Neuronal stem cell (in vitro differentiated cells): ENCODE measurements at regions not wholly inside any gene's neighbourhood (a gene's known extent, or its start where the extent isn't known, plus 50 kb on each side); places are given as distances from the start of the nearest gene placed in this dataset.

Experiments
- DNase-seq: peaks from one replicate; pipeline ENCODE4 v3.0.0-alpha.2; 2013; ENCODE audit warnings: low spot score
- H2AFZ ChIP-seq: one replicate; pipeline ENCODE4 v1.6.1; 2013; ENCODE audit warnings: mild to moderate bottlenecking, low read length, inconsistent platforms
- H2AK5ac ChIP-seq: 2 replicates; pipeline ENCODE4 v1.6.1; 2013; ENCODE audit warnings: low read depth, mild to moderate bottlenecking, inconsistent platforms, low read length, moderate library complexity, mixed read lengths
- H2BK120ac ChIP-seq: 2 replicates; pipeline ENCODE4 v1.6.1; 2013; ENCODE audit warnings: low read depth, mild to moderate bottlenecking, inconsistent platforms, low read length, moderate library complexity, mixed read lengths
- H2BK12ac ChIP-seq: one replicate; pipeline ENCODE4 v1.6.1; 2013; ENCODE audit warnings: low read length, inconsistent platforms
- H2BK15ac ChIP-seq: 2 replicates; pipeline ENCODE4 v1.6.1; 2013; ENCODE audit warnings: mild to moderate bottlenecking, low read length, inconsistent platforms, mixed read lengths
- H2BK5ac ChIP-seq: one replicate; pipeline ENCODE4 v1.6.1; 2013; ENCODE audit warnings: inconsistent platforms, mild to moderate bottlenecking, low read length, moderate library complexity
- H3K14ac ChIP-seq: one replicate; pipeline ENCODE4 v1.6.1; 2013; ENCODE audit warnings: low read length, inconsistent platforms
- H3K18ac ChIP-seq: 2 replicates; pipeline ENCODE4 v1.6.1; 2013; ENCODE audit warnings: low read length, inconsistent platforms
- H3K23ac ChIP-seq: 2 replicates; pipeline ENCODE4 v1.6.1; 2013; ENCODE audit warnings: low read depth, mild to moderate bottlenecking, mixed read lengths, low read length, inconsistent platforms; ENCODE audit not compliant: poor library complexity
- H3K27ac ChIP-seq: replicated peaks from 3 replicates; pipeline ENCODE4 v1.5.1; 2013; ENCODE audit warnings: low read length, inconsistent platforms
- H3K27me3 ChIP-seq, 3 experiments: 2 replicates each; pipeline ENCODE4 v1.6.1; 2013; ENCODE audit warnings: low read length in 3 of 3, mild to moderate bottlenecking in 2 of 3, inconsistent platforms in 1 of 3, low read depth in 1 of 3, mixed read lengths in 1 of 3, moderate library complexity in 1 of 3; ENCODE audit not compliant: control insufficient read depth in 3 of 3, insufficient read depth in 3 of 3
- H3K36me3 ChIP-seq, 2 donors: replicated peaks in 1 of 2; 2 replicates each; pipeline ENCODE4 v1.6.1; 2013; ENCODE audit warnings: low read length in 2 of 2; ENCODE audit not compliant: control insufficient read depth in 2 of 2, insufficient read depth in 2 of 2
- H3K4ac ChIP-seq: 2 replicates; pipeline ENCODE4 v1.6.1; 2013; ENCODE audit warnings: inconsistent platforms, mild to moderate bottlenecking, low read length, moderate library complexity
- H3K4me1 ChIP-seq, 2 donors: 1 replicate in 1 of 2; 2 replicates in 1 of 2; pipeline ENCODE4 v1.6.1; 2013; ENCODE audit warnings: low read length in 2 of 2, low read depth in 1 of 2; ENCODE audit not compliant: control insufficient read depth in 2 of 2, insufficient read depth in 1 of 2
- H3K4me2 ChIP-seq: one replicate; pipeline ENCODE4 v1.6.1; 2013; ENCODE audit warnings: mild to moderate bottlenecking, low read length, inconsistent platforms; ENCODE audit not compliant: insufficient read depth, poor library complexity, severe bottlenecking
- H3K4me3 ChIP-seq, 2 donors: 2 replicates each; pipeline ENCODE4 v1.5.1; 2013; ENCODE audit warnings: low read length in 2 of 2, mild to moderate bottlenecking in 2 of 2, inconsistent platforms in 1 of 2, moderate library complexity in 1 of 2
- H3K79me1 ChIP-seq: one replicate; pipeline ENCODE4 v1.6.1; 2013; ENCODE audit warnings: low read depth, mild to moderate bottlenecking, inconsistent platforms, low read length, moderate library complexity
- H3K9ac ChIP-seq: one replicate; pipeline ENCODE4 v1.6.1; 2013; ENCODE audit warnings: mild to moderate bottlenecking, low read depth, low read length, inconsistent platforms; ENCODE audit not compliant: poor library complexity
- H3K9me3 ChIP-seq, 2 donors: replicated peaks in 1 of 2; 2 replicates each; pipeline versions ENCODE3 to v1.6.1; 2013; ENCODE audit warnings: low read length in 2 of 2, mild to moderate bottlenecking in 2 of 2, inconsistent platforms in 1 of 2, low read depth in 1 of 2, mixed read lengths in 1 of 2, moderate library complexity in 1 of 2; ENCODE audit not compliant: control insufficient read depth in 2 of 2, insufficient read depth in 1 of 2
- H4K8ac ChIP-seq: one replicate; pipeline ENCODE4 v1.6.1; 2013; ENCODE audit warnings: low read depth, mild to moderate bottlenecking, inconsistent platforms, low read length, moderate library complexity
- H4K91ac ChIP-seq: one replicate; pipeline ENCODE4 v1.6.1; 2013; ENCODE audit warnings: low read length, low read depth, mild to moderate bottlenecking, inconsistent platforms; ENCODE audit not compliant: poor library complexity
- WGBS, 2 donors: extraction: QIAGEN DNeasy Blood & Tissue Kit; methylation state at CpG; one replicate each; pipeline ENCODE4 v1.1.7; 2013; ENCODE audit warnings: missing lambda C conversion rate in 2 of 2, mixed read lengths in 1 of 2; ENCODE audit not compliant: insufficient read length in 2 of 2, insufficient replicate concordance in 1 of 2; ENCODE audit errors: extremely low coverage in 2 of 2; 5-methylcytosine and 5-hydroxymethylcytosine counted together

DNA sequence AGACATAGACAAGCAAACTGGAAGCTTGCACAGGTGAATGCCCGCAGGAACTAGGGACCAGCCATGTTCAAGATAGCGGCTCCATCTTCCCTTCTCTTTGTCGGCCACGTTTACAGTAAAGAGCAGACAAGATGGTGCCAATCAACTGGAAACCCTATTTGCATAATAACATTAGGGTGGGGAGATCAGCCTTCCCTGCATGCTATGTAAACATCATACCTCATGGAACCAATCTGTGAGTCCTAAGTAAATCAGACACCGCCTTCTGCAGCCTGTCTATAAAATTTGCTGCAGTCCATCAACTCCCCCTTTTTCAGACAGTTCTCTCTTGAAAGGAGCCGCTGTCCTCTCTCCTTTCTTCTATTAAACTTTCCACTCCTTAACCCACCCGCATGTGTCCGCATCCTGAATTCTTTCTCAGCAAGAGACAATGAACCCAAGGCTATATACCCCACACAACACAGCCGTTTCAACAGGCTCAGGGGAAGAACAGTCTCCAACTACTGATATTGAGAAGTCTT lies 384.4 kb downstream of the EIPR1 start:
- Histone ChIP-seq H4K91ac (no peak overlapping the region), H3K27me3 (no peaks in the 10 kb centered on the region), H3K9ac (no peak overlapping the region), H4K8ac (no peak overlapping the region), H3K14ac (no peak overlapping the region), H3K9me3 (no peaks in the 10 kb centered on the region), H3K27ac (no peak overlapping the region), H2BK5ac (no peak overlapping the region), H3K36me3 (no peaks in the 10 kb centered on the region), H2BK120ac (no peak overlapping the region), H3K79me1 (no peaks in the 10 kb centered on the region), H3K4me2 (no peak overlapping the region), H2AK5ac (no peak overlapping the region), H3K18ac (no peak overlapping the region), H2BK15ac (no peak overlapping the region), H2AFZ (no peak overlapping the region), H3K23ac (no peak overlapping the region), H3K4me3 (no peak overlapping the region), H3K4ac (no peak overlapping the region), H2BK12ac (no peak overlapping the region), H3K4me1 (no peaks in the 10 kb centered on the region)
- no peak for DNase-seq
- no CpG with 5 or more reads among the region's 9 CpGs for WGBS, 2 donors

DNA sequence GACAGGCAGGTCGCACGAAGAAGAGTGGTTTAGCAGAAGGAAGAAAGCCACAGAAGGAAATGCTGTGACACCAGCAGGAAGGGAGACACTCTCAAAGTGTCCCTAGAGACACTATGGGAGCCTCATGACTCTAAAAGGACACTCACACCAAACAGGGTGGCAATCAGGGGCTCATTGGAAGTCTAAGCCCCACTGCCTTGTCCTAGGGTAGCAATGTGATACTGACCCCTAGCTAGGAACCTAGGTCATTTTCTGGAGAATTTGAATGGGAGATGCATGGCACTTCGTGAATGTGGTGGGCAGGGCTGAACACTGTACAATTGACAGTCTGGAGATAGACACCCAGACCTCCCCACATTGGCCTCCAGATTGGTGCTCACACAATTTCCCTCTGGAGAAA lies 385.0 kb downstream of the EIPR1 start:
- H2AFZ ChIP-seq: peak overlapping the region; percentile 55
- no peak overlapping the region for H3K23ac ChIP-seq
- H3K27ac ChIP-seq: no peak overlapping the region
- no peaks in the 10 kb centered on the region for H3K27me3 ChIP-seq
- H3K4me1 ChIP-seq: no peaks in the 10 kb centered on the region
- H3K79me1 ChIP-seq: no peaks in the 10 kb centered on the region
- no peak overlapping the region for H3K9ac ChIP-seq
- H2BK5ac ChIP-seq: no peak overlapping the region
- H3K4me3 ChIP-seq: no peak overlapping the region
- H4K8ac ChIP-seq: no peak overlapping the region
- H3K9me3 ChIP-seq: no peaks in the 10 kb centered on the region
- no peak overlapping the region for H2BK120ac ChIP-seq
- no peaks in the 10 kb centered on the region for H3K36me3 ChIP-seq
- no peak overlapping the region for H3K4ac ChIP-seq
- no peak overlapping the region for H2AK5ac ChIP-seq
- DNase-seq: no peak
- no peak overlapping the region for H2BK12ac ChIP-seq
- no peak overlapping the region for H3K4me2 ChIP-seq
- H4K91ac ChIP-seq: no peak overlapping the region
- H3K18ac ChIP-seq: no peak overlapping the region
- no CpG with 5 or more reads among the region's 3 CpGs for WGBS, 2 donors
- no peak overlapping the region for H3K14ac ChIP-seq
- no peak overlapping the region for H2BK15ac ChIP-seq

DNA sequence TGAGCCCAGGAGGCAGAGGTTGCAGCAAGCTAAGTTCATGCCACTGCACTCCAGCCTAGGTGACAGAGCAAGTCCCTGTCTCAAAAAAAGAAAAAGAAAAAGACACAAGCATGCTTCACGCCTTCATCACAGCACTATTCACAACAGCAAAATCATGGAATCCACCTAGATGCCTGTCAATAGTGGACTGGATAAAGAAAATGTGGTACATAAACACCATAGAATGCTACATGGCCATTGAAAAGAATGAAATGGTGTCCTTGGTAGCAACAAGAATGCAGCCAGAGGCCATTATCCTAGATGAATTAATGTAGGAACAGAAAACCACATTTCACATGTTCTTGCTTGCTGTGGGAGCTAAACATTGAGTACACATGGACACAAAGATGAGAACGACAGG lies 392.6 kb downstream of the EIPR1 start:
- no peak overlapping the region for H2AK5ac ChIP-seq
- H3K4ac ChIP-seq: no peak overlapping the region
- WGBS, 2 donors: no CpG with 5 or more reads among the region's 2 CpGs
- no peak overlapping the region for H2AFZ ChIP-seq
- H4K8ac ChIP-seq: no peak overlapping the region
- no peak overlapping the region for H3K23ac ChIP-seq
- H2BK120ac ChIP-seq: no peak overlapping the region
- no peaks in the 10 kb centered on the region for H3K9me3 ChIP-seq
- H3K14ac ChIP-seq: no peak overlapping the region
- H3K4me2 ChIP-seq: no peak overlapping the region
- DNase-seq: no peak
- H2BK15ac ChIP-seq: no peak overlapping the region
- H2BK12ac ChIP-seq: no peak overlapping the region
- H4K91ac ChIP-seq: no peak overlapping the region
- H2BK5ac ChIP-seq: no peak overlapping the region
- no peak overlapping the region for H3K18ac ChIP-seq
- no peak overlapping the region for H3K27ac ChIP-seq
- no peaks in the 10 kb centered on the region for H3K36me3 ChIP-seq
- H3K9ac ChIP-seq: no peak overlapping the region
- no peak overlapping the region for H3K4me3 ChIP-seq
- no peaks in the 10 kb centered on the region for H3K27me3 ChIP-seq
- peaks cover 0 to 2% of the 10 kb centered on the region in 2 donors for H3K4me1 ChIP-seq
- no peaks in the 10 kb centered on the region for H3K79me1 ChIP-seq

DNA sequence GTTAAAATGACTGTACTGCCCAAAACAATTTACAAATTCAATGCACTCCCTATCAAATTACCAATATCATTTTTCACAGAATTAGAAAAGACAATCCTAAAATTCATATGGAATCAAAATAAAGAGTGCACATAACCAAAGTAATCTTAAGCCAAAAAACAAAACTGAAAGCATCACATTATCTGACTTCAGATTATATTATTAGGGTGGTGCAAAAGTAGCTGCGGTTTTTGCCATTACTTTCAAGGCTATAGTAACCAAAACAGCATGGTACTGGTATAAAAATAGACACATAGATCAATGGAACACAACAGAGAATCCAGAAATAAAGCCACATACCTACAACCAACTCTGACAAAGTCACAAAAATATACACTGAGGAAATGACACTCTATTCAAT lies 396.6 kb downstream of the EIPR1 start:
- Histone ChIP-seq H3K27me3 (no peaks in the 10 kb centered on the region), H3K79me1 (no peaks in the 10 kb centered on the region), H3K4ac (no peak overlapping the region), H2BK120ac (no peak overlapping the region), H4K91ac (no peak overlapping the region), H3K9ac (no peak overlapping the region), H3K4me3 (no peak overlapping the region), H4K8ac (no peak overlapping the region), H3K4me2 (no peak overlapping the region), H3K36me3 (no peaks in the 10 kb centered on the region), H2BK15ac (no peak overlapping the region), H2BK12ac (no peak overlapping the region), H3K23ac (no peak overlapping the region), H3K14ac (no peak overlapping the region), H3K9me3 (no peaks in the 10 kb centered on the region), H2AK5ac (no peak overlapping the region), H3K18ac (no peak overlapping the region), H2AFZ (no peak overlapping the region), H3K27ac (no peak overlapping the region), H2BK5ac (no peak overlapping the region), H3K4me1 (peaks cover 0 to 2% of the 10 kb centered on the region in 2 donors)
- no peak for DNase-seq
- WGBS, 2 donors: no CpG with 5 or more reads among the region's 1 CpG
